Keratinocyte (primary cell): ENCODE measurements at regions not wholly inside any gene's neighbourhood (a gene's known extent, or its start where the extent isn't known, plus 50 kb on each side); places are given as distances from the start of the nearest gene placed in this dataset.

Experiments used
- EZH2 ChIP-seq: IDR thresholded peaks from one replicate; pipeline ENCODE4 v1.6.1; 2012; ENCODE audit warnings: inconsistent platforms, mild to moderate bottlenecking, low read length, moderate library complexity
- TF ChIP-seq, protein P1 (sequence below), 3 experiments: IDR thresholded peaks in 1 of 3; conservative IDR thresholded peaks in 1 of 3; optimal IDR thresholded peaks in 1 of 3; 2 replicates in 2 of 3; 3 replicates in 1 of 3; pipeline versions ENCODE3 to v1.5.1; 2011; ENCODE audit warnings: low read length in 3 of 3, mild to moderate bottlenecking in 3 of 3, moderate library complexity in 2 of 3, control low read depth in 1 of 3, inconsistent platforms in 1 of 3; ENCODE audit not compliant: insufficient read depth in 2 of 3; ENCODE audit errors: extremely low read depth in 1 of 3

DNA sequence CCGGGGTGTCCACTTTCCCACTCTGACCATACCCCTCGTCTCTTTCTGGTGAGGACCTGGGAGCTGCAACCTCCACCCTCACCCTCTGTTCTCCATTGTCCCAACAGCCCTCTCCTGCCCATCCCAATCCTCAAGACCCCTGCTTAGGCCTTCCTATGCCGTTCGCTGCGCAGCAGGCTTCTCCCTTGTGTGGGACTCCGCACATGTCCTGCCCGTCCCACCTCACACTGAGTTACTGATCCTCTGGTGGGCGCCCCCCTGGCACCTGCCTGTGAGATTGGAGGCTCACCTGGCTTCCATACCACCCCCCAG, 119.5 kb upstream of the SNTG2 start:
- TF ChIP-seq, protein P1, sequence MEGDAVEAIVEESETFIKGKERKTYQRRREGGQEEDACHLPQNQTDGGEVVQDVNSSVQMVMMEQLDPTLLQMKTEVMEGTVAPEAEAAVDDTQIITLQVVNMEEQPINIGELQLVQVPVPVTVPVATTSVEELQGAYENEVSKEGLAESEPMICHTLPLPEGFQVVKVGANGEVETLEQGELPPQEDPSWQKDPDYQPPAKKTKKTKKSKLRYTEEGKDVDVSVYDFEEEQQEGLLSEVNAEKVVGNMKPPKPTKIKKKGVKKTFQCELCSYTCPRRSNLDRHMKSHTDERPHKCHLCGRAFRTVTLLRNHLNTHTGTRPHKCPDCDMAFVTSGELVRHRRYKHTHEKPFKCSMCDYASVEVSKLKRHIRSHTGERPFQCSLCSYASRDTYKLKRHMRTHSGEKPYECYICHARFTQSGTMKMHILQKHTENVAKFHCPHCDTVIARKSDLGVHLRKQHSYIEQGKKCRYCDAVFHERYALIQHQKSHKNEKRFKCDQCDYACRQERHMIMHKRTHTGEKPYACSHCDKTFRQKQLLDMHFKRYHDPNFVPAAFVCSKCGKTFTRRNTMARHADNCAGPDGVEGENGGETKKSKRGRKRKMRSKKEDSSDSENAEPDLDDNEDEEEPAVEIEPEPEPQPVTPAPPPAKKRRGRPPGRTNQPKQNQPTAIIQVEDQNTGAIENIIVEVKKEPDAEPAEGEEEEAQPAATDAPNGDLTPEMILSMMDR (optimal IDR thresholded peaks at IDR 0.05 in 1 of 3, IDR thresholded peaks at IDR 0.05 in 1 of 3, conservative IDR thresholded peaks at IDR 0.05 in 1 of 3; ENCODE audit: extremely low read depth in 1 of 3, insufficient read depth in 2 of 3, low read length in 3 of 3): no peak
- TF ChIP-seq EZH2: no peak
